Osteocyte (in vitro differentiated cells): ENCODE measurements at regions not wholly inside any gene's neighbourhood (a gene's known extent, or its start where the extent isn't known, plus 50 kb on each side); places are given as distances from the start of the nearest gene placed in this dataset.

Source experiments
- DNase-seq: peaks from one replicate; pipeline ENCODE4 v3.0.0; 2021; ENCODE audit warnings: mixed read lengths; ENCODE audit not compliant: unreplicated experiment; ENCODE audit errors: extremely low spot score
- H3K27ac Mint-ChIP-seq: one replicate; pipeline ENCODE4 v1.8.0; 2021; ENCODE audit warnings: mild to moderate bottlenecking, mixed read lengths; ENCODE audit not compliant: unreplicated experiment
- H3K27me3 Mint-ChIP-seq: one replicate; pipeline ENCODE4 v1.8.0; 2021; ENCODE audit warnings: mixed read lengths; ENCODE audit not compliant: unreplicated experiment
- H3K36me3 Mint-ChIP-seq: one replicate; pipeline ENCODE4 v1.8.0; 2021; ENCODE audit warnings: mixed read lengths; ENCODE audit not compliant: unreplicated experiment
- H3K4me1 Mint-ChIP-seq: one replicate; pipeline ENCODE4 v1.8.0; 2021; ENCODE audit warnings: mixed read lengths; ENCODE audit not compliant: unreplicated experiment
- H3K4me3 Mint-ChIP-seq: one replicate; pipeline ENCODE4 v1.8.0; 2021; ENCODE audit warnings: mild to moderate bottlenecking, moderate library complexity, mixed read lengths; ENCODE audit not compliant: unreplicated experiment
- H3K9me3 Mint-ChIP-seq: one replicate; pipeline ENCODE4 v1.8.0; 2021; ENCODE audit warnings: mixed read lengths; ENCODE audit not compliant: unreplicated experiment
- CTCF ChIP-seq: fragments of 200-600 bp; sonication (generic); IDR thresholded peaks from 2 replicates; pipeline ENCODE4 v1.5.0; 2021; ENCODE audit warnings: antibody characterized with exemption, mild to moderate bottlenecking, moderate library complexity

- H3K36me3 Mint-ChIP-seq = no peaks in the 10 kb centered on the region
- H3K4me3 Mint-ChIP-seq = no peak overlapping the region
- H3K27ac Mint-ChIP-seq = no peak overlapping the region
- no peak for DNase-seq
- no peaks in the 10 kb centered on the region for H3K27me3 Mint-ChIP-seq
- TF ChIP-seq CTCF = no peak
- no peaks in the 10 kb centered on the region for H3K9me3 Mint-ChIP-seq
- H3K4me1 Mint-ChIP-seq = peaks cover 2% of the 10 kb centered on the region
These were observed 136.3 kb upstream of the ANKRD55 start for GRCh38 chr5:56369361-56369811.

- Mint-ChIP-seq H3K27ac (no peak overlapping the region), H3K4me1 (peaks cover 2% of the 10 kb centered on the region), H3K36me3 (no peaks in the 10 kb centered on the region), H3K9me3 (no peaks in the 10 kb centered on the region), H3K4me3 (no peak overlapping the region), H3K27me3 (no peaks in the 10 kb centered on the region)
- no peak for DNase-seq
- no peak for TF ChIP-seq CTCF
These were observed 134.6 kb upstream of the ANKRD55 start for GRCh38 chr5:56367748-56368147.

GRCh38 chr5:56366986-56367385 is 133.9 kb upstream of the ANKRD55 start:
- Mint-ChIP-seq H3K4me3 (no peak overlapping the region), H3K9me3 (no peaks in the 10 kb centered on the region), H3K4me1 (peaks cover 2% of the 10 kb centered on the region), H3K36me3 (no peaks in the 10 kb centered on the region), H3K27me3 (no peaks in the 10 kb centered on the region), H3K27ac (no peak overlapping the region)
- no peak for DNase-seq
- no peak for TF ChIP-seq CTCF

GRCh38 chr5:56361398-56361797 is 128.3 kb upstream of the ANKRD55 start:
- H3K9me3 Mint-ChIP-seq = peaks cover 2% of the 10 kb centered on the region
- no peak for TF ChIP-seq CTCF
- H3K27me3 Mint-ChIP-seq = no peaks in the 10 kb centered on the region
- no peak for DNase-seq
- H3K27ac Mint-ChIP-seq = no peak overlapping the region
- peaks cover 30% of the 10 kb centered on the region for H3K4me1 Mint-ChIP-seq
- H3K36me3 Mint-ChIP-seq = no peaks in the 10 kb centered on the region
- no peak overlapping the region for H3K4me3 Mint-ChIP-seq

GRCh38 chr5:56360816-56361215 is 127.7 kb upstream of the ANKRD55 start:
- Mint-ChIP-seq H3K4me1 (peaks cover 30% of the 10 kb centered on the region), H3K27ac (no peak overlapping the region)
- no peak for DNase-seq

More at GRCh38 chr5:56360816-56361215, 127.7 kb upstream of the ANKRD55 start:
- no peaks in the 10 kb centered on the region for H3K36me3 Mint-ChIP-seq
- H3K27me3 Mint-ChIP-seq = no peaks in the 10 kb centered on the region
- no peak overlapping the region for H3K4me3 Mint-ChIP-seq
- peaks cover 2% of the 10 kb centered on the region for H3K9me3 Mint-ChIP-seq
- TF ChIP-seq CTCF = no peak
